Heart left ventricle (tissue), 13 donors: ENCODE measurements at regions not wholly inside any gene's neighbourhood (a gene's known extent, or its start where the extent isn't known, plus 50 kb on each side); places are given as distances from the start of the nearest gene placed in this dataset.

Source experiments
- CTCF ChIP-seq, 12 donors: fragments of 200-600 bp; sonication (generic) in 4 of 12; IDR thresholded peaks; one replicate each; pipeline versions ENCODE4 v1.5.0 to v1.8.0; 2018 to 2022; ENCODE audit warnings: antibody characterized with exemption in 12 of 12, mild to moderate bottlenecking in 5 of 12
- POLR2A ChIP-seq, 2 donors: fragments of 450-650 bp; IDR thresholded peaks; one replicate each; pipeline ENCODE4 v1.6.1; 2017; ENCODE audit warnings: antibody characterized with exemption in 2 of 2, mild to moderate bottlenecking in 2 of 2, moderate library complexity in 2 of 2
- donor health status: ischemic (EF 13 %, LVEDD 7.1; RV severe dilation, severe dysfunction).
- donor health status: DM: no; HTN: yes; CAD: no.
- donor health status: DM: no; HTN: no; CAD: no.
- donor health status: ischemic (EF 25% LVEDD 6.9; RV normal size, moderate dysfunction).
- donor health status: ischemic (EF 25% LVEDD 5.7; RV mildly dilated, moderate dysfunction).
- donor health status: ischemic (EF 35%, LVEDD 5.7; RV mildly dilated, moderate dysfunction).
- donor health status: nonischemic (EF 11% LVEDD 7.7; RV severe dilation, severe dysfunction).
- donor health status: DM: yes; HTN: yes; CAD: no.
- donor health status: PGD.
- donor health status: ischemic (EF 29% LVEDD 5.4; RV normal size, mild dysfunction).
- donor health status: nonischemic (EF 23%, LVEDD 6.1; RV moderate dilation, normal function).

DNA sequence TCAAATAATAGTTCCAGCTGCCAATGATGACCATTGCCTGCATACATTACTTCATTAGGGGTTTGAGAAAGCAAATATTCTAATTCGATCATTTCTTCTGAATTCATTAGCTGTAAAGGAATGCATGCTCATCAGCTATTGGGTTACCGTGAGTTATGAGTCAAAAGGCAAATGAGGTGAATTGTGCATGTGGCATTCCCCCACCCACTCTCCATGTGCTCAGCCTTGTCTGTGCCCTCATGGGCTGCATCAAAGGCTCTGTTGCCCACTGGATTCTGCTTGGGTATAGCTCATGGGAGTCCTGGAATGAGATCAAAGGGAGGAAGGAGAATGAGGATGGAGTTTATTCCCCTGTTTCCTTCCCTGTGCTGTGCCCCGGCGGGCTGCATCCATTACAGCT, 99.3 kb upstream of the CHRNA7 start:
- TF ChIP-seq POLR2A (IDR thresholded peaks at IDR 0.05) (no peak), CTCF (IDR thresholded peaks at IDR 0.05) (no peak)
